ENCODE measurements at regions not wholly inside any gene's neighbourhood (a gene's known extent, or its start where the extent isn't known, plus 50 kb on each side); places are given as distances from the start of the nearest gene placed in this dataset.

- TF ChIP-seq EZH2phosphoT487 (IDR thresholded peaks at IDR 0.05; ENCODE audit: low read depth, severe bottlenecking, unreplicated experiment) = no peak
- TF ChIP-seq, protein P1, sequence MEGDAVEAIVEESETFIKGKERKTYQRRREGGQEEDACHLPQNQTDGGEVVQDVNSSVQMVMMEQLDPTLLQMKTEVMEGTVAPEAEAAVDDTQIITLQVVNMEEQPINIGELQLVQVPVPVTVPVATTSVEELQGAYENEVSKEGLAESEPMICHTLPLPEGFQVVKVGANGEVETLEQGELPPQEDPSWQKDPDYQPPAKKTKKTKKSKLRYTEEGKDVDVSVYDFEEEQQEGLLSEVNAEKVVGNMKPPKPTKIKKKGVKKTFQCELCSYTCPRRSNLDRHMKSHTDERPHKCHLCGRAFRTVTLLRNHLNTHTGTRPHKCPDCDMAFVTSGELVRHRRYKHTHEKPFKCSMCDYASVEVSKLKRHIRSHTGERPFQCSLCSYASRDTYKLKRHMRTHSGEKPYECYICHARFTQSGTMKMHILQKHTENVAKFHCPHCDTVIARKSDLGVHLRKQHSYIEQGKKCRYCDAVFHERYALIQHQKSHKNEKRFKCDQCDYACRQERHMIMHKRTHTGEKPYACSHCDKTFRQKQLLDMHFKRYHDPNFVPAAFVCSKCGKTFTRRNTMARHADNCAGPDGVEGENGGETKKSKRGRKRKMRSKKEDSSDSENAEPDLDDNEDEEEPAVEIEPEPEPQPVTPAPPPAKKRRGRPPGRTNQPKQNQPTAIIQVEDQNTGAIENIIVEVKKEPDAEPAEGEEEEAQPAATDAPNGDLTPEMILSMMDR (IDR thresholded peaks at IDR 0.05; ENCODE audit: poor library complexity) = no peak
These were observed 267.0 kb downstream of the CHL1 start for GRCh38 chr3:463252-464192.
